K562 (cell line): ENCODE measurements at regions not wholly inside any gene's neighbourhood (a gene's known extent, or its start where the extent isn't known, plus 50 kb on each side); places are given as distances from the start of the nearest gene placed in this dataset.

Source experiments
- ATAC-seq: fragments of 200-7000 bp; cut with Tn5 transposase; 3 replicates; pipeline ENCODE4 v1.9.1; 2020; ENCODE audit warnings: moderate library complexity
- BruUV-seq: library from RNA; stranded (reverse); fragments of 400-500 nt; replicated peaks from 2 replicates; lab custom pipeline; 2021; lab: Mats Ljungman, UMichigan
- CTCF ChIA-PET: fragments of 300-600 bp; formaldehyde crosslinking; extraction: SDS; loops from one replicate; lab custom pipeline; 2021; ENCODE audit warnings: low intra/inter-chr PET ratio; lab: Yijun Ruan, JAX
- POLR2A ChIA-PET: fragments of 300-600, 350-650 bp; sonication (Branson Sonifier 250); formaldehyde crosslinking; extraction: SDS; loops from one replicate; lab custom pipeline; 2021; ENCODE audit warnings: antibody characterized with exemption, inconsistent platforms; lab: Yijun Ruan, JAX
- DNase-seq, 4 experiments: peaks; one replicate each; pipeline versions ENCODE4 v3.0.0 to v3.0.0-alpha.2; 2011 to 2018; ENCODE audit warnings: low spot score in 3 of 4, mixed read lengths in 3 of 4; ENCODE audit errors: extremely low read depth in 1 of 4
- FAIRE-seq: peaks from 2 replicates; lab custom pipeline; 2011; peaks lifted over from hg19 to GRCh38; lab: Jason Lieb, UNC
- H2AFZ ChIP-seq: 2 replicates; pipeline ENCODE4 v1.6.0; 2011; ENCODE audit warnings: low read depth, low read length, control low read depth, inconsistent platforms
- H3K27ac ChIP-seq: fragments of 200-600 bp; 3 replicates; pipeline ENCODE4 v1.8.0; 2011; ENCODE audit warnings: low read depth, mild to moderate bottlenecking, control low read depth, inconsistent platforms, low read length, moderate library complexity, mixed read lengths; ENCODE audit errors: extremely low read depth
- H3K27me3 ChIP-seq, 2 experiments: fragments of 300-600 bp in 1 of 2; 2 replicates in 1 of 2; 3 replicates in 1 of 2; pipeline versions ENCODE4 v1.6.0 to v1.8.0; 2011; ENCODE audit warnings: inconsistent platforms in 2 of 2, low read length in 2 of 2, mild to moderate bottlenecking in 1 of 2, mixed read lengths in 1 of 2, moderate library complexity in 1 of 2; ENCODE audit not compliant: control insufficient read depth in 2 of 2, insufficient read depth in 2 of 2
- H3K36me3 ChIP-seq: fragments of 300-600 bp; 3 replicates; pipeline ENCODE4 v1.8.0; 2011; ENCODE audit warnings: mild to moderate bottlenecking, low read length, inconsistent platforms; ENCODE audit not compliant: control insufficient read depth, insufficient read depth
- H3K4me1 ChIP-seq, 2 experiments: fragments of 200-600 bp in 1 of 2; replicated peaks in 1 of 2; 2 replicates in 1 of 2; 3 replicates in 1 of 2; pipeline versions ENCODE4 v1.5.1 to v1.8.0; 2011; ENCODE audit warnings: inconsistent platforms in 2 of 2, low read length in 2 of 2, mild to moderate bottlenecking in 1 of 2, mixed read lengths in 1 of 2, moderate library complexity in 1 of 2; ENCODE audit not compliant: control insufficient read depth in 2 of 2, insufficient read depth in 2 of 2
- H3K4me2 ChIP-seq: 2 replicates; pipeline ENCODE4 v1.6.1; 2011; ENCODE audit warnings: low read length, control low read depth, inconsistent platforms, mixed read lengths; ENCODE audit not compliant: insufficient read depth
- H3K4me3 ChIP-seq: fragments of 200-600 bp; sonication (generic), shearing (Covaris generic); 2 replicates; pipeline ENCODE4 v1.5.1; 2016; ENCODE audit warnings: control low read depth, inconsistent platforms
- H3K79me2 ChIP-seq: fragments of 200-600 bp; 3 replicates; pipeline ENCODE4 v1.8.0; 2011; ENCODE audit warnings: low read length, inconsistent platforms; ENCODE audit not compliant: control insufficient read depth, insufficient read depth
- H3K9ac ChIP-seq, 2 experiments: 2 replicates each; pipeline versions ENCODE4 v1.6.0 to v1.6.1; 2011; ENCODE audit warnings: low read depth in 2 of 2, low read length in 2 of 2, control low read depth in 1 of 2, inconsistent platforms in 1 of 2, mild to moderate bottlenecking in 1 of 2, mixed read lengths in 1 of 2; ENCODE audit not compliant: insufficient read depth in 1 of 2
- H3K9me1 ChIP-seq: one replicate; pipeline ENCODE4 v1.6.0; 2011; ENCODE audit warnings: inconsistent platforms, mild to moderate bottlenecking, low read length, moderate library complexity; ENCODE audit not compliant: control insufficient read depth, insufficient read depth
- H3K9me3 ChIP-seq: replicated peaks from 2 replicates; pipeline ENCODE4 v1.5.1; 2011; ENCODE audit warnings: low read depth, low read length, inconsistent platforms; ENCODE audit not compliant: control insufficient read depth, insufficient read depth
- H4K20me1 ChIP-seq: replicated peaks from 2 replicates; pipeline ENCODE4 v1.6.1; 2011; ENCODE audit warnings: low read length, inconsistent platforms, mixed read lengths; ENCODE audit not compliant: control insufficient read depth, insufficient read depth
- FOSL1 ChIP-seq: fragments of 200-800 bp; sonication (Bioruptor generic); conservative IDR thresholded peaks from 2 replicates; pipeline ENCODE4 v1.6.1; 2016; ENCODE audit warnings: missing genetic modification characterization, missing compliant biosample characterization
- HMG20A ChIP-seq: fragments of 450-650 bp; formaldehyde crosslinking; conservative IDR thresholded peaks from 2 replicates; pipeline ENCODE4 v1.4.0; 2020; ENCODE audit warnings: mild to moderate bottlenecking, mixed read lengths
- NR3C1 ChIP-seq: sonication (generic); formaldehyde crosslinking; IDR thresholded peaks from 2 replicates; pipeline ENCODE4 v1.8.1; 2022; ENCODE audit warnings: missing genetic modification reagents
- RAD51 ChIP-seq: fragments of 450-650 bp; IDR thresholded peaks from 2 replicates; pipeline ENCODE4 v1.7.1; 2016; ENCODE audit warnings: low read depth, mild to moderate bottlenecking, borderline replicate concordance
- SIN3A ChIP-seq, 2 experiments: fragments of 150-350 bp in 1 of 2; IDR thresholded peaks; 2 replicates each; pipeline ENCODE4 v1.6.1; 2011 to 2016; ENCODE audit warnings: borderline replicate concordance in 2 of 2, low read depth in 2 of 2, low read length in 2 of 2, mild to moderate bottlenecking in 2 of 2, moderate library complexity in 2 of 2; ENCODE audit not compliant: control insufficient read depth in 1 of 2
- SIN3B ChIP-seq: fragments of 450-650 bp; IDR thresholded peaks from 2 replicates; pipeline ENCODE4 v1.6.1; 2017; ENCODE audit warnings: low read depth, mild to moderate bottlenecking, moderate library complexity
- ZNF395 ChIP-seq: fragments of 200-800 bp; sonication (Bioruptor generic); IDR thresholded peaks from 2 replicates; pipeline ENCODE4 v1.6.1; 2017; ENCODE audit warnings: missing genetic modification characterization, missing compliant biosample characterization
- ZNF507 ChIP-seq: conservative IDR thresholded peaks from 2 replicates; pipeline ENCODE4 v1.6.1; 2017; ENCODE audit warnings: missing genetic modification characterization, missing compliant biosample characterization
- ZNF717 ChIP-seq: fragments of 250-450 bp; sonication (Bioruptor Pico); IDR thresholded peaks from 2 replicates; pipeline ENCODE4 v1.5.0; 2021
- WGBS: fragments of 100-300 bp; shearing (Covaris generic); methylation state at CpG from one replicate; pipeline ENCODE4 v1.1.6; 2016; ENCODE audit warnings: low coverage, mixed read lengths; ENCODE audit not compliant: insufficient coverage; ENCODE audit errors: missing lambda C conversion rate; 5-methylcytosine and 5-hydroxymethylcytosine counted together
- in situ Hi-C: fragments of 300-500 bp; cut with MboI; formaldehyde crosslinking; loops from 4 replicates; pipeline ENCODE4 v1.15.0; 2018; ENCODE audit warnings: inconsistent platforms, mixed read lengths
- intact Hi-C: fragments of 100-400 bp; cut with micrococcal nuclease; formaldehyde crosslinking; loops from 2 replicates; pipeline ENCODE4 v1.14.2; 2022
- TF ChIP-seq, protein P1 (sequence below), 3 experiments: fragments of 200-800 bp in 1 of 3; fragments of 250-450 bp in 1 of 3; fragments of 450-650 bp in 1 of 3; sonication (Bioruptor Pico) in 1 of 3; sonication (Bioruptor generic) in 1 of 3; formaldehyde crosslinking in 1 of 3; IDR thresholded peaks; 2 replicates each; pipeline versions ENCODE4 v1.6.1 to v1.8.0; 2016 to 2022; ENCODE audit warnings: mild to moderate bottlenecking in 2 of 3, missing genetic modification characterization in 2 of 3, missing compliant biosample characterization in 1 of 3, moderate library complexity in 1 of 3

DNA sequence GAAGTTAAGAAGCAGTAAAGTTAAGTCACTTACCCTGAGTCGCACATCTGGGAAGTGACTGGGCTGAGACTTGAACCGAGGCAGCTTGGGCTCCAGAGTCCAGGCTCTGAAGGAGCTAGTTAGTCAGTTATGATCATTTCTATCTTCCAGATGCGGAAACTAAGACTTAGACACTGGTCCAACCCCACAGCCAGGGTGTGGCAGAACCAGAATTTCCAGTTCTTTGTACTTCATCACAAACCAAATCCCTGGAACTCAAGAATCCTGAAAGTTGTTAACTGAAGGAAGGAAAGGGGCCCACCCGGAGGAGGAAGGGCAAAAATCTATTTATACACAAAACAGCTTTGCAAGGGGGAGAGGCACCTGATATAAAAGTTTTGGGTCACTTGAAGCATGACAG, 389.9 kb downstream of the SHQ1 start:
- H3K9ac ChIP-seq: no peak overlapping the region
- TF ChIP-seq SIN3B (no peak), ZNF395 (CRISPR knock-in tag) (0 out of 2 replicates have a peak, but pooled peaks have one; percentile 2), ZNF717 (CRISPR knock-in tag) (no peak), ZNF507 (tag) (no peak)
- no peaks in the 10 kb centered on the region for H3K36me3 ChIP-seq
- no peak overlapping the region; the same call in 2 of the 3 replicates for H3K27ac ChIP-seq
- CTCF ChIA-PET: no interaction called here
- no peaks in the 10 kb centered on the region for H4K20me1 ChIP-seq
- no TSS peak for BruUV-seq
- H3K9me3 ChIP-seq: no peaks in the 10 kb centered on the region
- H3K79me2 ChIP-seq: no peaks in the 10 kb centered on the region
- no peaks in the 10 kb centered on the region for H3K9me1 ChIP-seq
- no peak for ATAC-seq
- intact Hi-C loops (no loop called here), in situ Hi-C loops (no loop called here)
- H3K4me1 ChIP-seq: peaks cover 4 to 36% of the 10 kb centered on the region in 2 experiments; a peak in 4 of 5 replicates
- no peak overlapping the region for H3K4me2 ChIP-seq
- H3K4me3 ChIP-seq: no peak overlapping the region
- POLR2A ChIA-PET: interaction anchor here (0.8 kb wide), 1 partner anchor 418 kb away, joined by 5 read pairs; no protein-coding TSS in a partner anchor
- peak overlapping the region; percentile 44; the same call in 1 of the 2 replicates for H2AFZ ChIP-seq
- DNase-seq: no peak
- 60% methylated on average over 3 of the region's 4 CpGs for WGBS
- no peak for FAIRE-seq
- H3K27me3 ChIP-seq: no peaks in the 10 kb centered on the region; a peak in 1 of 5 replicates

DNA sequence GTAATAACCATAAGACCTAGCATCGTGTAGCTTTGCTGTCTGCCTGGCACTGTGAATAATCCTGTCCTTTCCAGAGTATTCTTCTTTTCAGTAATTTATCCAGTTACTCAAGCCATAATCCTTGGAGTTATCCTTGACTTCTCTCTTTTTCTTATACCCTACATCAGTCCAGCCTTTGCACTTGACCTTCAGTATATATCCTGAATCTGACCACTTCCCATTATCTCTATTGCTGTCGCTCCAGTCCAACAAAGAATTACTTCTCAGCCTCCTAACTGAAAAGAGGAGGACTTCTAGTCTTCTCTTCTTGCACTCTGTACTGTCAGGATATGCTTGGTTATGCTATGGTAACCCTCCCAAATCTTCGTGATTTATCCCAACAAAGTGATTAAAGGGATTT, 393.8 kb downstream of the SHQ1 start:
- intact Hi-C loops (no loop called here), in situ Hi-C loops (no loop called here)
- BruUV-seq: no TSS peak
- ChIA-PET POLR2A (no interaction called here), CTCF (no interaction called here)
- H3K9me1 ChIP-seq: no peaks in the 10 kb centered on the region
- H3K4me3 ChIP-seq: no peak overlapping the region
- H3K27me3 ChIP-seq: no peaks in the 10 kb centered on the region; a peak in 1 of 5 replicates
- peaks cover 8 to 33% of the 10 kb centered on the region in 2 experiments; a peak in 4 of 5 replicates for H3K4me1 ChIP-seq
- H2AFZ ChIP-seq: 0 out of 2 replicates have a peak overlapping the region, but pooled peaks have one; percentile 16
- no peaks in the 10 kb centered on the region for H3K36me3 ChIP-seq
- H3K79me2 ChIP-seq: no peaks in the 10 kb centered on the region
- no peak for FAIRE-seq
- no peak overlapping the region for H3K27ac ChIP-seq
- H3K9ac ChIP-seq: no peak overlapping the region
- no peak for DNase-seq
- no peak for ATAC-seq
- no peaks in the 10 kb centered on the region for H4K20me1 ChIP-seq
- 39% methylated on average over 3 of the region's 3 CpGs for WGBS
- H3K4me2 ChIP-seq: no peak overlapping the region
- no peaks in the 10 kb centered on the region for H3K9me3 ChIP-seq
- TF ChIP-seq RAD51 (no peak), FOSL1 (tag) (no peak), HMG20A (CRISPR knock-in tag) (no peak), NR3C1 (CRISPR knock-in tag) (no peak), SIN3A (IDR thresholded peaks at IDR 0.05; ENCODE audit: borderline replicate concordance in 2 of 2, control insufficient read depth in 1 of 2, low read depth in 2 of 2, low read length in 2 of 2) (no peak)
- TF ChIP-seq, protein P1, sequence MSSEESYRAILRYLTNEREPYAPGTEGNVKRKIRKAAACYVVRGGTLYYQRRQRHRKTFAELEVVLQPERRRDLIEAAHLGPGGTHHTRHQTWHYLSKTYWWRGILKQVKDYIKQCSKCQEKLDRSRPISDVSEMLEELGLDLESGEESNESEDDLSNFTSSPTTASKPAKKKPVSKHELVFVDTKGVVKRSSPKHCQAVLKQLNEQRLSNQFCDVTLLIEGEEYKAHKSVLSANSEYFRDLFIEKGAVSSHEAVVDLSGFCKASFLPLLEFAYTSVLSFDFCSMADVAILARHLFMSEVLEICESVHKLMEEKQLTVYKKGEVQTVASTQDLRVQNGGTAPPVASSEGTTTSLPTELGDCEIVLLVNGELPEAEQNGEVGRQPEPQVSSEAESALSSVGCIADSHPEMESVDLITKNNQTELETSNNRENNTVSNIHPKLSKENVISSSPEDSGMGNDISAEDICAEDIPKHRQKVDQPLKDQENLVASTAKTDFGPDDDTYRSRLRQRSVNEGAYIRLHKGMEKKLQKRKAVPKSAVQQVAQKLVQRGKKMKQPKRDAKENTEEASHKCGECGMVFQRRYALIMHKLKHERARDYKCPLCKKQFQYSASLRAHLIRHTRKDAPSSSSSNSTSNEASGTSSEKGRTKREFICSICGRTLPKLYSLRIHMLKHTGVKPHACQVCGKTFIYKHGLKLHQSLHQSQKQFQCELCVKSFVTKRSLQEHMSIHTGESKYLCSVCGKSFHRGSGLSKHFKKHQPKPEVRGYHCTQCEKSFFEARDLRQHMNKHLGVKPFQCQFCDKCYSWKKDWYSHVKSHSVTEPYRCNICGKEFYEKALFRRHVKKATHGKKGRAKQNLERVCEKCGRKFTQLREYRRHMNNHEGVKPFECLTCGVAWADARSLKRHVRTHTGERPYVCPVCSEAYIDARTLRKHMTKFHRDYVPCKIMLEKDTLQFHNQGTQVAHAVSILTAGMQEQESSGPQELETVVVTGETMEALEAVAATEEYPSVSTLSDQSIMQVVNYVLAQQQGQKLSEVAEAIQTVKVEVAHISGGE (CRISPR knock-in tag; IDR thresholded peaks at IDR 0.05): no peak
